Esophagus squamous epithelium (tissue), 4 donors: ENCODE measurements at regions not wholly inside any gene's neighbourhood (a gene's known extent, or its start where the extent isn't known, plus 50 kb on each side); places are given as distances from the start of the nearest gene placed in this dataset.

Source experiments
- CTCF ChIP-seq, 6 experiments: fragments of 450-650 bp in 4 of 6; fragments of 200-600 bp in 2 of 6; sonication (generic) in 2 of 6; IDR thresholded peaks; one replicate each; pipeline ENCODE4 v1.5.1; 2016 to 2019; ENCODE audit warnings: antibody characterized with exemption in 6 of 6, mild to moderate bottlenecking in 4 of 6, moderate library complexity in 4 of 6
- POLR2A ChIP-seq, 4 donors: fragments of 450-650 bp; IDR thresholded peaks; one replicate each; pipeline ENCODE4 v1.6.1; 2017; ENCODE audit warnings: antibody characterized with exemption in 4 of 4, mild to moderate bottlenecking in 4 of 4, moderate library complexity in 3 of 4

- no peak for TF ChIP-seq CTCF (IDR thresholded peaks at IDR 0.05)
- no peak for TF ChIP-seq POLR2A (IDR thresholded peaks at IDR 0.05)
Measured at GRCh38 chr3:168738527-168739325, 643.0 kb upstream of the GOLIM4 start.
